CD4-positive, alpha-beta memory T cell (primary cell): ENCODE measurements at regions not wholly inside any gene's neighbourhood (a gene's known extent, or its start where the extent isn't known, plus 50 kb on each side); places are given as distances from the start of the nearest gene placed in this dataset.
"Not testable (repeated sequence)": the region's sequence is repeated elsewhere in the genome, so short reads cannot be mapped to it uniquely, and the experiment has no call there.

Experiments used
- CTCF ChIA-PET: fragments of 350-600 bp; sonication (Branson Sonifier 250); formaldehyde crosslinking; loops from one replicate; lab custom pipeline; 2021; ENCODE audit warnings: inconsistent platforms; ENCODE audit not compliant: partially characterized antibody; lab: Charles Lee
- POLR2A ChIA-PET: fragments of 350-600 bp; sonication (Branson Sonifier 250); formaldehyde crosslinking; loops from one replicate; lab custom pipeline; 2021; ENCODE audit not compliant: partially characterized antibody; lab: Charles Lee
- DNase-seq, 5 donors: peaks; one replicate each; pipeline versions ENCODE4 v3.0.0 to v3.0.0-alpha.2; 2020 to 2022; ENCODE audit warnings: mixed read lengths in 1 of 5
- H3K27ac ChIP-seq: one replicate; pipeline ENCODE4 v1.7.0; 2013; ENCODE audit warnings: low read depth, low read length
- H3K27me3 ChIP-seq: 2 replicates; pipeline ENCODE4 v1.7.0; 2013; ENCODE audit warnings: mild to moderate bottlenecking, low read length, moderate library complexity; ENCODE audit not compliant: insufficient read depth
- H3K36me3 ChIP-seq: 2 replicates; pipeline ENCODE4 v1.7.0; 2013; ENCODE audit warnings: mild to moderate bottlenecking, low read length, moderate library complexity; ENCODE audit not compliant: insufficient read depth
- H3K4me1 ChIP-seq: 2 replicates; pipeline ENCODE4 v1.7.0; 2013; ENCODE audit warnings: mild to moderate bottlenecking, low read length, moderate library complexity; ENCODE audit not compliant: insufficient read depth
- H3K4me3 ChIP-seq, 2 donors: one replicate each; pipeline ENCODE4 v1.7.0; 2013; ENCODE audit warnings: low read length in 2 of 2, mild to moderate bottlenecking in 1 of 2
- H3K9me3 ChIP-seq, 2 donors: one replicate each; pipeline ENCODE4 v1.7.0; 2013; ENCODE audit warnings: low read length in 2 of 2, control low read depth in 1 of 2; ENCODE audit not compliant: control insufficient read depth in 1 of 2
- H3K27ac Mint-ChIP-seq, 7 donors: one replicate each; pipeline ENCODE4 v1.8.0; 2020 to 2021; ENCODE audit warnings: mixed read lengths in 7 of 7, mild to moderate bottlenecking in 6 of 7, inconsistent platforms in 3 of 7, moderate library complexity in 3 of 7
- H3K27me3 Mint-ChIP-seq, 2 donors: one replicate each; pipeline ENCODE4 v1.8.0; 2020 to 2021; ENCODE audit warnings: mixed read lengths in 2 of 2
- H3K36me3 Mint-ChIP-seq, 2 donors: one replicate each; pipeline ENCODE4 v1.8.0; 2020 to 2021; ENCODE audit warnings: mixed read lengths in 2 of 2, inconsistent platforms in 1 of 2, mild to moderate bottlenecking in 1 of 2
- H3K4me1 Mint-ChIP-seq, 4 donors: one replicate each; pipeline ENCODE4 v1.8.0; 2020 to 2021; ENCODE audit warnings: mixed read lengths in 4 of 4, mild to moderate bottlenecking in 1 of 4
- H3K4me3 Mint-ChIP-seq, 8 donors: one replicate each; pipeline ENCODE4 v1.8.0; 2020 to 2021; ENCODE audit warnings: mixed read lengths in 8 of 8, mild to moderate bottlenecking in 7 of 8, moderate library complexity in 6 of 8, inconsistent platforms in 3 of 8
- H3K9me3 Mint-ChIP-seq, 8 donors: one replicate each; pipeline ENCODE4 v1.8.0; 2020 to 2021; ENCODE audit warnings: mixed read lengths in 8 of 8, mild to moderate bottlenecking in 5 of 8, inconsistent platforms in 3 of 8, moderate library complexity in 1 of 8
- intact Hi-C: fragments of 100-400 bp; cut with micrococcal nuclease; formaldehyde crosslinking; loops from one replicate; pipeline ENCODE4 v1.15.1; 2023

DNA sequence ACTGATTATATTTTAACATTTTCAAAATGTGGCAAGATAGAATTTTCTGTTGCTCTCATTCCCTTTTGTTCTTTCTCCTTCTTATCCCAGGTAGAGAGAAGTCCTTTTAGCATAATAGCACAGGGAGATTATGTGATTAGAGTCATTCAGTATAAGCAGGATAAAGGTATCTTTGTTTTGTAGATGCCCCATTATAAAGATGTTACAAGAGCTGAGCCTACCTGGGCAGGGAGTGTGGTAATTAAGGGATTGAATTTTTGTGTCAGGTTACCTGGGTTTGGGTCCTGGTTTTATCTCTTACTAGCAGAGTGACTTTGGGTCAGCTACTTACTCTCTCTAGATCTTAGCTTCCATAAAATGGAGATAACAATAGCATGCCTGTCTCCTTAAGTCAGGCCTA is 536.5 kb downstream of the TMEM135 start:
- Mint-ChIP-seq H3K4me3 (no peak overlapping the region), H3K36me3 (no peaks in the 10 kb centered on the region)

DNA sequence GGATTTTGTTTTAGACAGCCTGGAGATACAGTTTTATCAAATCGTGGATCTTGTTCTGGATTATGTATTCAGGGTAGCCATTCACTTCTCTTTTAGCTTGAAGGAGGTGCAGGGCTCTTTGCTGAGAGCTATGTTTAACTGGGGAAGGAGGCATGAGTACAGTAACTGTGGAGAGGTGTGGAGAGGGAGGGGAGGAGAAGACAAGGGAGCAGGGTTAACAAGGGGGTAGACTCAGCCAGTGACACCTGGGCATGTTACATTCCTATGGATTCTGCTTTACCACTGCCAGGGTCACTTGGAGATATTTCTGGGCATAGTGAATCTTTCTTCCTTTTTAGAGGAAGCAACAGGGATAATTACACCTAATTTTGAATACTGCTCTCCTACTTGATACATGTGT is 536.0 kb downstream of the TMEM135 start:
- H3K27ac ChIP-seq, result no peak overlapping the region
- Mint-ChIP-seq H3K9me3 (peaks cover 0 to 2% (median 0%) of the 10 kb centered on the region in 8 donors), H3K36me3 (no peaks in the 10 kb centered on the region), H3K4me3 (no peak overlapping the region), H3K4me1 (no peaks in the 10 kb centered on the region), H3K27me3 (no peaks in the 10 kb centered on the region), H3K27ac (no peak overlapping the region)
- POLR2A ChIA-PET, result no interaction called here
- CTCF ChIA-PET, result no interaction called here
- no peaks in the 10 kb centered on the region for H3K4me1 ChIP-seq
- DNase-seq, result no peak
- no peaks in the 10 kb centered on the region for H3K9me3 ChIP-seq
- H3K36me3 ChIP-seq, result no peaks in the 10 kb centered on the region
- intact Hi-C loops, result no loop called here
- H3K27me3 ChIP-seq, result no peaks in the 10 kb centered on the region
- H3K4me3 ChIP-seq, result no peak overlapping the region

More for the DNA sequence above, 536.5 kb downstream of the TMEM135 start:
- no peaks in the 10 kb centered on the region for H3K27me3 ChIP-seq
- no peak overlapping the region for H3K27ac ChIP-seq
- POLR2A ChIA-PET, result no interaction called here
- Mint-ChIP-seq H3K27ac (no peak overlapping the region), H3K9me3 (peaks cover 0 to 2% (median 0%) of the 10 kb centered on the region in 8 donors), H3K27me3 (no peaks in the 10 kb centered on the region), H3K4me1 (no peaks in the 10 kb centered on the region)
- no peak overlapping the region for H3K4me3 ChIP-seq
- CTCF ChIA-PET, result no interaction called here
- H3K36me3 ChIP-seq, result no peaks in the 10 kb centered on the region
- DNase-seq, result no peak
- intact Hi-C loops, result no loop called here
- no peaks in the 10 kb centered on the region for H3K4me1 ChIP-seq
- H3K9me3 ChIP-seq, result no peaks in the 10 kb centered on the region

DNA sequence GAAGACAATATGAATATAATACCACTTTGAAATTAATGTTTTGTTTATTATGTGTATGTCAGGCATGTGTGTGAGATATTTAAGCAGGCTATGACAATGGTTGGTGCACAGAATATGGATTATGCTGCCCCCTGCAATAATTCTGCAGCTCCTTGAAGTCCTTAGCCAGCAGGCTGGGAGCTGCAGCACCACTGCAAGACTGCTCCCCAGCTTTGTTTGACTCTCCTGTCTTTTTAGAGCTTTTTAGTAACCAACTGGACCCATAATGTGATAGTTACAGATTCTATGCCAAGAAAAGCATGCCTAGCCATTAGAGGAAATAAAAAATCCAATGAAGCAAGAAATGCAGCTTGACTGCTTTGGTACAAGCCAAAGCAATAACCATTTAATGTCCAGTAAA is 535.1 kb downstream of the TMEM135 start:
- no peaks in the 10 kb centered on the region for H3K36me3 Mint-ChIP-seq
- H3K4me3 Mint-ChIP-seq, result no peak overlapping the region
- peaks cover 0 to 6% (median 0%) of the 10 kb centered on the region in 8 donors for H3K9me3 Mint-ChIP-seq
- Histone ChIP-seq H3K4me1 (no peaks in the 10 kb centered on the region), H3K36me3 (no peaks in the 10 kb centered on the region), H3K27me3 (no peaks in the 10 kb centered on the region), H3K9me3 (no peaks in the 10 kb centered on the region), H3K4me3 (no peak overlapping the region), H3K27ac (no peak overlapping the region)
- H3K4me1 Mint-ChIP-seq, result no peaks in the 10 kb centered on the region
- DNase-seq, result no peak
- ChIA-PET CTCF (no interaction called here), POLR2A (no interaction called here)
- H3K27me3 Mint-ChIP-seq, result no peaks in the 10 kb centered on the region
- intact Hi-C loops, result no loop called here
- H3K27ac Mint-ChIP-seq, result no peak overlapping the region

DNA sequence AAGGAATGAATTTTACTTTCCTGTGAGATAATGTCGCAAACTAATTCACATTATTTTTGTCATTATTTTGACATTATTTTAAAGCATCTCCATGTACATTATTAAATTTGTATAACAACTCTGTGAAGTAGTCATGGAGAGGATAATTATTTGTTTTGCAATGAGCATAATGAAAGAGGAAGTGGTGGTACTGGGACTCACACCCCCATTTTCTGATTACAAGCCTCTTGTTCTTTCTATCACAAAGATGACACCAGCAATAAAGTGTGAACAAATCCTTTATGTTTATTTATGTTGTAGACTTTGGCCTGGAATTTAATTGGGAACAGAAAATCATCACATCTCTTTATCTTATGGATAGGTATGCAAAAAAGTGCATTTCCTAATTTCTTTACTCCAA is 522.6 kb downstream of the TMEM135 start:
- Histone ChIP-seq H3K4me3 (no peak overlapping the region), H3K9me3 (no peaks in the 10 kb centered on the region), H3K27me3 (no peaks in the 10 kb centered on the region), H3K4me1 (no peaks in the 10 kb centered on the region), H3K27ac (no peak overlapping the region), H3K36me3 (no peaks in the 10 kb centered on the region)
- Mint-ChIP-seq H3K4me1 (no peaks in the 10 kb centered on the region), H3K27ac (no peak overlapping the region), H3K4me3 (no peak overlapping the region), H3K9me3 (peaks cover 0 to 7% (median 3%) of the 10 kb centered on the region in 8 donors), H3K36me3 (no peaks in the 10 kb centered on the region), H3K27me3 (no peaks in the 10 kb centered on the region)
- ChIA-PET CTCF (no interaction called here), POLR2A (no interaction called here)
- no peak for DNase-seq
- intact Hi-C loops, result no loop called here

DNA sequence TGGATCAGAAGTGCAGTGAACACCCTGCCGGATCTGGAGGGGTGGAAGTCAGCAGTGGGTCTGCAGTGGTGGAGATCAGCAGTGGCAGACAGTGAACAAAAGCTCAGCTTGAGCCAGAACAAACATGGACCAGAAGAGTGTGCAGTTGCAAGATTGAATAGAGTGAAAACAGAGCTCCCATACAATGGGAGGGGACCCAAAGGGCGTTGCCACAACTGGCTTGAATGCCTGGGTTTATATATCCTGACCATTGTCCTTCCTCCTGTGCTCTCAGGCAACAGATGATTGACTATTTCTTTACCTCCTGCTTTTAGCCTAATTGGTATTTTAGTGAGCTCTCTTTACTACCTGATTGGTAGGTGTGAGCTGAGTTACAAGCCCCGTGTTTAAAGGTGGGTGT is 522.1 kb downstream of the TMEM135 start:
- POLR2A ChIA-PET, H3K27ac Mint-ChIP-seq, H3K36me3 Mint-ChIP-seq, H3K27ac ChIP-seq, H3K4me3 Mint-ChIP-seq, H3K27me3 Mint-ChIP-seq, H3K4me1 Mint-ChIP-seq, intact Hi-C loops, CTCF ChIA-PET, H3K4me1 ChIP-seq, H3K27me3 ChIP-seq, H3K9me3 ChIP-seq, H3K4me3 ChIP-seq, H3K9me3 Mint-ChIP-seq, H3K36me3 ChIP-seq, DNase-seq: not testable (repeated sequence)

DNA sequence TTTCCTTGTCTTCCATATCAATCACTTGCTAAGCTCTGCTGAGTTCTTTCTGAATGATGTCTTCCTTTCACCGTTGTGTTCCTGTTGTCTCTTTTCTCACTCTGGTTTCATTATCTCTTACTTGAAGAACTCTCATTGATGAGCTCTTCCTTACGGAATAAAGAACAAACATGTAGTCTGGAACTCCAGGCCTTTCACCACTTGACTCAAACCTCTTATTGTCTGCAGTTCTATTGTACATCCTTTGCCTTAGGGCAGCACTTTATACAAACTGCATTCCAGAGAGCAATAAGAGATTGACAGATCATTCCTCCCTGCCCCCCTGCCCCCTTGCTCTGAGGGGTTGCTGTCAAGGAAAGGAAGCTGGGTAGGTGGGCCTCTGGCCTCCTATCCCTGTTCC is 517.4 kb downstream of the TMEM135 start:
- H3K9me3 Mint-ChIP-seq, result peaks cover under 1 to 16% (median 5%) of the 10 kb centered on the region in 8 donors
- H3K9me3 ChIP-seq, result no peaks in the 10 kb centered on the region
- no peaks in the 10 kb centered on the region for H3K36me3 Mint-ChIP-seq
- H3K36me3 ChIP-seq, result no peaks in the 10 kb centered on the region
- POLR2A ChIA-PET, result no interaction called here
- DNase-seq, result no peak
- no peaks in the 10 kb centered on the region for H3K4me1 ChIP-seq
- no peaks in the 10 kb centered on the region for H3K27me3 ChIP-seq
- no peak overlapping the region for H3K4me3 ChIP-seq
- CTCF ChIA-PET, result no interaction called here
- no peak overlapping the region for H3K27ac Mint-ChIP-seq
- intact Hi-C loops, result no loop called here
- no peaks in the 10 kb centered on the region for H3K27me3 Mint-ChIP-seq
- no peaks in the 10 kb centered on the region for H3K4me1 Mint-ChIP-seq
- H3K27ac ChIP-seq, result no peak overlapping the region
- peak overlapping the region in 1 of 8 donors; percentile 23 for H3K4me3 Mint-ChIP-seq

DNA sequence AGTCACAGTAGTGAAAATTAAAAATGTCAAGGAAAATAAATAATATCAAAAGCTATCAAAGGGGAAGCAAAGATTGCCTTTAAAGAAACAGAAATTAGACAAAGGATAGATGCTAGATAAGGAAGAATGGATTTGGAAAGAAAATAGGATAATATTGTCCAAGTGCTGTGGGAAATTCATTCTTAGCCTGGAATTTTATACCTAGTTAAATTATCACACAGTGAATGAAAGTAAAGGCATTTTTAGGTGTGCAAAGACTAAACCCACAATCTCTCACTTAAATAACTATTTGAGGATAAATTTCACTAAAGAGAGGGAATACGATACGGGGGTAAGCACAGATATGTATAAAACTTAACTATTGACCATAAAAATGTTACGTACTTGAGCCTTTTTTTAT is 511.1 kb downstream of the TMEM135 start:
- intact Hi-C loops, result no loop called here
- DNase-seq, result no peak
- H3K36me3 Mint-ChIP-seq, result no peaks in the 10 kb centered on the region
- POLR2A ChIA-PET, result no interaction called here
- Histone ChIP-seq H3K27ac (no peak overlapping the region), H3K27me3 (no peaks in the 10 kb centered on the region), H3K36me3 (no peaks in the 10 kb centered on the region), H3K4me3 (no peak overlapping the region), H3K9me3 (no peaks in the 10 kb centered on the region), H3K4me1 (no peaks in the 10 kb centered on the region)
- CTCF ChIA-PET, result no interaction called here
- H3K27me3 Mint-ChIP-seq, result no peaks in the 10 kb centered on the region
- H3K27ac Mint-ChIP-seq, result no peak overlapping the region
- no peaks in the 10 kb centered on the region for H3K4me1 Mint-ChIP-seq
- peaks cover 3 to 34% (median 22%) of the 10 kb centered on the region in 8 donors for H3K9me3 Mint-ChIP-seq
- H3K4me3 Mint-ChIP-seq, result no peak overlapping the region

DNA sequence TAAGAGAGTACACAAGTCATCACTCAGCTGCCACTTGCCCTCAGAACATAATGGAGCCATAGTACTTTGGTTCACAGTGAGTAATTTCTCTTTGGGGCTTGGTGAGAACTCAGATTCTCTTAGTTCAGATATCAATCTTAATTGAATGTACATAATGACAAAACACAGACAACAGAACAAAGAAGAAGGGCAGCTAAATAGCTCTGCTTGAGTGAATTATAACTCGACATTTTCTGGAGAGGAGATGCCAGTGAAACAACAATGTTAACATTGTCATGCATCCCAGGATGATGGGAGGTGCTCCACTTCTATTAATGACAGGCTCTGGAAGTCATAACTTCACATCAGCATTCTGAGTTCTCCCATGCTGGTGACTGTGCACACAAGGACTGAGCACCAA is 508.1 kb downstream of the TMEM135 start:
- H3K36me3 Mint-ChIP-seq, result no peaks in the 10 kb centered on the region
- ChIA-PET POLR2A (no interaction called here), CTCF (no interaction called here)
- no peak overlapping the region for H3K27ac ChIP-seq
- intact Hi-C loops, result no loop called here
- no peaks in the 10 kb centered on the region for H3K4me1 Mint-ChIP-seq
- no peak overlapping the region for H3K4me3 Mint-ChIP-seq
- no peak overlapping the region for H3K27ac Mint-ChIP-seq
- H3K9me3 ChIP-seq, result peaks cover 0 to 9% of the 10 kb centered on the region in 2 donors
- H3K27me3 ChIP-seq, result no peaks in the 10 kb centered on the region
- H3K36me3 ChIP-seq, result no peaks in the 10 kb centered on the region
- DNase-seq, result no peak
- no peaks in the 10 kb centered on the region for H3K27me3 Mint-ChIP-seq
- H3K4me3 ChIP-seq, result no peak overlapping the region
- H3K9me3 Mint-ChIP-seq, result peaks cover 3 to 51% (median 37%) of the 10 kb centered on the region in 8 donors
- no peaks in the 10 kb centered on the region for H3K4me1 ChIP-seq
